Skeletal muscle cell (primary cell): ENCODE measurements at regions not wholly inside any gene's neighbourhood (a gene's known extent, or its start where the extent isn't known, plus 50 kb on each side); places are given as distances from the start of the nearest gene placed in this dataset.
"Not testable (repeated sequence)": the region's sequence is repeated elsewhere in the genome, so short reads cannot be mapped to it uniquely, and the experiment has no call there.

Source experiments
- DNase-seq: peaks from one replicate; pipeline ENCODE4 v3.0.0-alpha.2; 2010; ENCODE audit warnings: low read depth
- H3K4me3 ChIP-seq: 2 replicates; pipeline ENCODE4 v1.5.1; 2011; ENCODE audit warnings: low read depth, mild to moderate bottlenecking, control low read depth, low read length, moderate library complexity

- DNase-seq: peak; percentile 84
- H3K4me3 ChIP-seq: no peak overlapping the region
Measured at GRCh38 chr12:27865421-27865820, 85.4 kb upstream of the MANSC4 start.

GRCh38 chr12:27864521-27864920 is 84.5 kb upstream of the MANSC4 start:
- peak; percentile 25 for DNase-seq
- H3K4me3 ChIP-seq: no peak overlapping the region

GRCh38 chr12:27863839-27864238 is 83.8 kb upstream of the MANSC4 start:
- H3K4me3 ChIP-seq: no peak overlapping the region
- no peak for DNase-seq

GRCh38 chr12:27861428-27862167 is 81.6 kb upstream of the MANSC4 start:
- no peak for DNase-seq
- H3K4me3 ChIP-seq: no peak overlapping the region

GRCh38 chr12:27859648-27860047 is 79.6 kb upstream of the MANSC4 start:
- no peak overlapping the region for H3K4me3 ChIP-seq
- DNase-seq: no peak

GRCh38 chr12:27857006-27857405 is 77.0 kb upstream of the MANSC4 start:
- H3K4me3 ChIP-seq, DNase-seq: not testable (repeated sequence)

GRCh38 chr12:27852742-27853141 is 72.7 kb upstream of the MANSC4 start:
- no peak overlapping the region for H3K4me3 ChIP-seq
- DNase-seq: no peak
